ENCODE measurements at regions not wholly inside any gene's neighbourhood (a gene's known extent, or its start where the extent isn't known, plus 50 kb on each side); places are given as distances from the start of the nearest gene placed in this dataset.

- intact Hi-C loops (cut with DNase I): no loop called here
- no peak for ATAC-seq
- TF ChIP-seq CTCF (IDR thresholded peaks at IDR 0.05): no peak
- DNase-seq: no peak
- no peak overlapping the region for H3K4me3 ChIP-seq
- no peaks in the 10 kb centered on the region for H3K36me3 ChIP-seq
- H3K27ac ChIP-seq: no peak overlapping the region
- H3K27me3 ChIP-seq: no peaks in the 10 kb centered on the region
- H3K9me3 ChIP-seq: no peaks in the 10 kb centered on the region
- H3K4me1 ChIP-seq: no peaks in the 10 kb centered on the region
Observed at GRCh38 chr7:46900312-46901263, 681.3 kb downstream of the TNS3 start.

DNA sequence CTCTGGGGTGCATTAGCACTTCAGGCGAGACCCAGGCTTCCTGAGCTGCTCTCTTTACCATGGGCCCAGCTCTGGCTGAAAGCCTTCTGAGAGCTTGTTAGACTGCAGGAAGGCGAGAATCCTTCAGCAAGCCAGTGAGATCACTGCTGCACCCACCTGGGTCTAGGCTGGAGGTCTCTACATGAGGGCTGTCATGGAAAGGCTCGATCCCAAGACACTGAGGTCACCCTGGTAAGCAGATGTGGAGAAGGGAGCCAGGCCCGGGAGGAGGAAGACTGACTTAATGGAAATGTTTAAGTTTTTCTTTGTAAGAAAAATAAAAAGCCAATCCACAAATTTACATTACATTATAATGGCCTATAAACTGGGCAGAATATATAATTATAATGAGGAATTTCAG, 684.5 kb downstream of the TNS3 start:
- DNase-seq: no peak
- no peak for TF ChIP-seq CTCF (IDR thresholded peaks at IDR 0.05)
- Histone ChIP-seq H3K27ac (no peak overlapping the region), H3K9me3 (no peaks in the 10 kb centered on the region), H3K27me3 (no peaks in the 10 kb centered on the region), H3K36me3 (no peaks in the 10 kb centered on the region), H3K4me3 (no peak overlapping the region), H3K4me1 (no peaks in the 10 kb centered on the region)
- intact Hi-C loops (cut with DNase I): no loop called here
- ATAC-seq: no peak

- intact Hi-C loops (cut with DNase I): no loop called here
- H3K4me3 ChIP-seq: no peak overlapping the region
- H3K27ac ChIP-seq: no peak overlapping the region
- no peaks in the 10 kb centered on the region for H3K36me3 ChIP-seq
- DNase-seq: no peak
- H3K4me1 ChIP-seq: no peaks in the 10 kb centered on the region
- no peaks in the 10 kb centered on the region for H3K27me3 ChIP-seq
- TF ChIP-seq CTCF (IDR thresholded peaks at IDR 0.05): no peak
- ATAC-seq: no peak
- H3K9me3 ChIP-seq: peaks cover 0 to 37% of the 10 kb centered on the region in 2 donors
Observed at GRCh38 chr7:46886669-46887374, 695.1 kb downstream of the TNS3 start.

DNA sequence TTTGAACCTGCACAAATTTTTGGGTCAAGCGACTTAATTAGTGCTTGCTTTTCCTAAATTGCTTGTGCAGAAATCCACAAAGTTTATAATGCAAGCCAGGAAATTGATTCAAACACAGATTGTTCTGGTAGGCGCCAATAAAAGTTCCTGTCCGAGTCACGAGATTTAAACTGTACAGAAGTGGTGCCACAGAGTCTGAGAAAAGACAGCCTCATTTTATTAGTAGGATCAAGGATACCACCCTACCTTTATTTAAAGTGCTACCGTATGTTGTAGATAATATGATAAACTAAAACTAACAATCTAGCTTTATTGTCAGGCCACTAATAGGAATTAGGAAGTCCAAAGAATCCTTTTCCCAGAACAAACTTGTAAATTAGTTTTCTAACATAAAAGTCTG, 696.7 kb downstream of the TNS3 start:
- no peaks in the 10 kb centered on the region for H3K27me3 ChIP-seq
- intact Hi-C loops (cut with DNase I): no loop called here
- H3K9me3 ChIP-seq: peaks cover 0 to 27% of the 10 kb centered on the region in 2 donors
- no peak overlapping the region for H3K27ac ChIP-seq
- ATAC-seq (no peak), DNase-seq (no peak)
- no peaks in the 10 kb centered on the region for H3K4me1 ChIP-seq
- TF ChIP-seq CTCF (IDR thresholded peaks at IDR 0.05): no peak
- H3K4me3 ChIP-seq: no peak overlapping the region
- no peaks in the 10 kb centered on the region for H3K36me3 ChIP-seq

DNA sequence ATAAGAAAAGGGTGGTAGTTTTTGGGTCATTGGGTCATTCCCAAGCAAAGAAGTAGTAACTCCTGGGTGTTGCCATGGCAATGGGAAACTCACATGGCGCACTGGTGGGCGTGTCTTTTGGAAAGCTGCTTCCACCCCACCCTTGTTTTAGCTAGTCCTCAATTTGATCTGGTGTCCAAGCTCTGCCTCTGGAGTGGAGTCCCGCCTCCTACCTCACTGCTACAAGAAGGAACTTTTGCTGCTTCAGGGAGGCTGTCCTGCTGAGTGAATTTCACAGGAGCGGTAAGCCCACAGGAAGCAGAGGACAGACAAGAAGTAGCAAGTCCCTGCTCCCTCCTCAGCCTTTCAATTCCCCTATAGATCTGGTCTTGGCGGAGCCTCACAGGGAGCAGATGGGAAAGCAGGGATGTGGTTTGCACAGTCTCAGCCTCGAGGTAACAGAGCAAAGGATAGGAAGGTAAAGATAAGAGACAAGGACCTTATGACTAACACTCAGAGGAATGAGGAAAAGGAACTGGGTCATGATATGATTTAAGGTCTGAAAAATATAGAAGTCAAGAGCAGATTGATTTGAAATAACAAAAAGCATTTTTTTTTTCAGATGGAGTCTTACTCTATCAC, 700.3 kb downstream of the TNS3 start:
- H3K27ac ChIP-seq: no peak overlapping the region
- no peaks in the 10 kb centered on the region for H3K4me1 ChIP-seq
- ATAC-seq: no peak
- H3K27me3 ChIP-seq: no peaks in the 10 kb centered on the region
- intact Hi-C loops (cut with DNase I): no loop called here
- H3K36me3 ChIP-seq: no peaks in the 10 kb centered on the region
- TF ChIP-seq CTCF (IDR thresholded peaks at IDR 0.05): no peak
- no peaks in the 10 kb centered on the region for H3K9me3 ChIP-seq
- H3K4me3 ChIP-seq: no peak overlapping the region
- no peak for DNase-seq

Data from left lung (tissue), 4 donors.